GM18951 (cell line): ENCODE measurements at regions not wholly inside any gene's neighbourhood (a gene's known extent, or its start where the extent isn't known, plus 50 kb on each side); places are given as distances from the start of the nearest gene placed in this dataset.

Experiments used
- POLR2A ChIP-seq: IDR thresholded peaks from 4 replicates; pipeline ENCODE4 v1.6.1; 2011; ENCODE audit warnings: mild to moderate bottlenecking; ENCODE audit not compliant: insufficient read length, insufficient read depth; ENCODE audit errors: extremely low read depth
- in situ Hi-C: fragments of 300-500 bp; cut with MboI; formaldehyde crosslinking; loops from one replicate; pipeline ENCODE4 v1.12.0; 2022; ENCODE audit warnings: low sequenced_read_pairs, mixed read lengths, inconsistent platforms; ENCODE audit not compliant: unreplicated experiment

DNA sequence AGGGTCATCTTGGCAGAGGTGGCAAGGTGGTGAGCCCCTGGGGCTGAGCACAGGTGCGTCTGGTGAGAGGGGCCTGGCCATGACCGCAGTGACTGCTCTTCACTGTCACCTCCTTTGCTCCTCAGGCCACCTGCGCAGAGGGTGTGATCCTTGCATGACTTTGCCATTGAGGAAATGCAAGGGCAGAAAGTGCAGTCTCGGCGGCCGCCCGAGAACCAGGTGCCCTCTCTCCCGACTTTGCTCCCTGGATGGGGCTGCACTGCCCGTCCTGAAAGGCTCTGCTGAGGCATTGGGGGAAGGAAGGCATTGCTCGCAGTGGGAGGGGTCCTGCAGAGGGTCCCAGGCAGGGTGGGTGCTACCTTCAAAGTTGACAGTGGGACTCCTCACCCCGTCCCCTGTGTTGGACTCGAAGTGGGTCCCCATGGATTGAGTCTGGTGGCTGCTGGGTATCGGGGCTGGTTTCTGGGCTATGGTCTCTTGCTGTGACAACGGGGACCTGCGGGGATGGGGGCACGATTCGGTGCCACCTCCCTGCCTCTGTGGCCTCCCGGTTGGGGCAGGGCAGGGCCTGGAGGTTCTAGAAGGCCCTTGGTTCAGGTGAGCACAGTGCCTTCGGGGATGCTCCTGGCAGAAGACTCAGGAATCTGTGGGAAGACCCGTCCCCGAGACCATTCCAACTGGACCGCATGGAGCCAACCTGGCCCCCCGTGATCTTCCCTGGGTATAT, 1239.4 kb downstream of the BRD1 start:
- no peak for TF ChIP-seq POLR2A
- in situ Hi-C loops, result no loop called here

DNA sequence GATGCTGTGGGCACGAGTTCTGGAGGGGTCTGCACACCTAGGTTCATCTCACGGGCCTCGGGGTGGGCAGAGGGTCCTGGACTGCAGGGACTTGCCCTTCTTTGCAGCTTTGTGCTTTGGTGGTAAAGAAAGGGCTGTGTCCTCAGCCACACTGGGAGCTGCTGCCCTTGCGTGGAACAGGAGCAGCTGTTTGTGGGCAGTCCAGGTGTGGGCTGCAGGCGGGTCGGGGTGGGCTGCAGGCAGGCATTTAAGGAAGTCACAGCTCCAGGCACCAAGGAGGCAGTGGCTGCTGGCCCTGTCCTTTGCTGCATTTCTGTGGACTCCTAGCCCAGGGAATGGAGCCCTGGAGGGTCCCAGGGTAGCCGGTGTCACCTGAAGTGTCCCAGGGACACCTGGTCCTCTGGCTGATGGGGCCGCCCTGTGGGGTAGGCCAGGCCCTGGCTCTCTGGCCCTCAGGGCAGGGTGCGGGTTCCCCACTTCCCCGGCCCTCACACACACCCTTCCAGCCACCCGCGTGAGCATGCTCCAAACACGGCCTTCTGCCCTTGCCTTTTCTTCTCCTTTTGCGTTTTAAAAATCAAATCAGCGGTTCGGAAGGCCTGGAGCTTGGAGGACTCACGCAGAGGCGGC, 1240.3 kb downstream of the BRD1 start:
- in situ Hi-C loops, result no loop called here

DNA sequence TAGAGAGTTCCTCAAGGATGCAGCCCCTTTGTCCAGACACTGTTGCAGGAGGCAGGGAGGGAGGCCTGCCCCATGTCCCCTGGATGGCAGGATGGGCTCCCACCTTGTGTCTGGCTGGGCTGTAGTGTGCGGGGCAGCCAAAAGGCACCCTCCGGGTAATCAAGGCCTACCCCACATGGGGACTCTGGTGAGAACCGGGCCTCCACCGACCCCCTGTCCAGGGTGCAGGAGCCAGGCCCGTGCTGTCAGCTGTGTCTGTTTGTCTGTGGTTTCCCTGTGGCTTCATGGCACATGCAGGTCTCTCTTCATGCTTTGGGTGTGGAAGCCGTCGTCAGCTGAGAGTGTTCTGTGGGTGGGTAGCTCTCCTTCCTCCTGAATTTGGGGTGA, 1240.9 kb downstream of the BRD1 start:
- in situ Hi-C loops, result no loop called here
- TF ChIP-seq POLR2A, result no peak

More for the DNA sequence above, 1240.3 kb downstream of the BRD1 start:
- TF ChIP-seq POLR2A, result no peak

DNA sequence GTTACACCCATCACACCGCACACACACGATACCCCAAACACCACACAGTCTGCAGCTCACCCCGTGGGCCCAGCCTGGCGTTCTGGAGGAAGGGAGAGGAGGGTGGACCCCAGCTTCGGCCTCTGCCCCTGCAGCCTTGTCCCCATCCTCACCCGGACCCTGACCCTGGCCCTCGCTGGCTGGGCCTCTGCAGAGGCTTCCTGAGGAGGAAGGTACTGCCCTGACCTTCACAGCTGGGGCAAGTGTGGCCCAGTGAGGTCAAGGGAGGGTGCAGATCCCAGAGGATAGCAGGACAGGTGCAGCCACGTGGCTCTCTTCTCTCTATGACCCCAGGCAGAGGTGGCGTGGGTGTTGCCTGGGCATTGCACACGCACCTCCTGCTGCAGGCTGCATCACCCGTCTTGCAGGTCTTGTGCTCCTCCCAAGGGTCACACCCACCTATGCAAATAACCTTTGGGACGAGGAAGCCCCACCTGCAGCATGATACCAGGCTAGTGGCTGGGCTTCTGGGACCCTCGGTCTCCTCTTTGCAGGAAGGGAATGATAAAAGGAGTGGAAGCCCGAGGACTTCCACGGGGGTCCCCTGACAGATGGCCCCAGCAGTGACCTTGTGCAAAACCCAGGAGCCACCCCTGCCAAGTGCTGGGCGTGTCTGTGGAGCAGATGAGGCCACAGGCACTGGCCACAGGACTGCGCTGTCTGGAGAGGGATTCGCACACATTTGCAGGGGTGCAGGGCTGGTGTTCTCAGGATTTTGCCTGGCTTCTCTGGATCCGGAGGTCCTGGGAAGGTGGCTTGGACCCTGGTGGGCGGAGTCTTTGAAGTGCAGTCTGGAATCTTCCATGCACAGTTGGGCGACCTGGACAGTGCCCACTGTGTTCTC, 1241.5 kb downstream of the BRD1 start:
- in situ Hi-C loops, result no loop called here
- TF ChIP-seq POLR2A, result no peak

DNA sequence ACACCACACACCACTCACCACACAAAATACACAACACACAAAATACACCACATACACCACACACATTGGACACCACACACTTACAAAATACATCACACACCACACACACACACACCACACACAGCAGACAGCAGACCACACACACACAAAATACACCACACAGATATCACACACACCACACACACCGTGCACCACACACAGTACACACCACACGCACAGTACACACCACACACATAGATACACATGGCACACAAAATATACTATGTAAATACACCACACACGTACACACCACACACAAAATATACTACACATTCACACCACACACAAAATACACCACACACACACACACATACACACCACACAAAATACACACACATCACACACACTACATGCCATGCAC, 1243.5 kb downstream of the BRD1 start:
- no peak for TF ChIP-seq POLR2A
- in situ Hi-C loops, result no loop called here

DNA sequence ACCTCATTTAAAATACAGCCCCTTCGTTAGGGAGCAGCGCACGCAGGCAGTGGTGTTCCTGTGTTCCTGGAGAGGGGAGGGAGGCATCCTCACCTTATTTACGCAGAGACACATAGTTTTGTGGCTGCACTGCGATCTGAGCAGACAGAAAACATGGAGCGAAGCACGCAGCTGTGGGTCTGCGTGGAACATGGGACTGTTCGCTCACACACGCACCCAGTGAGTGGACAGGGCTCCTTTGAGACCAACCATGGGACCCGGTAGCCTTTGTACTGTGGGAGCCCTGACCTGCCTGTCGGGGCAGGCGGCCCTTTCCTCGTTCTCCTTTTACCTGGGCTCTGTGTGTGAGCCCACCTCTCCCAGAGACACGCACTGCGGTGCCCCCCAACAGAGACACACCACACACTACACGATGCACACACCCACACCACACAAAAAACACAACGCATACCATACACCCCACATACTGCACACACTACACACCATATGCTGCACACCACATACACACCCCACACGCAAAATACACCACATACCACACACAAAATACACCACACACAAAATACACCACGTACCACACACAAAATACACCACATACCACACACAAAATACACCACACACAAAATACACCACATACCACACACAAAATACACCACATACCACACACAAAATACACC, 1245.7 kb downstream of the BRD1 start:
- in situ Hi-C loops, result no loop called here
- no peak for TF ChIP-seq POLR2A

DNA sequence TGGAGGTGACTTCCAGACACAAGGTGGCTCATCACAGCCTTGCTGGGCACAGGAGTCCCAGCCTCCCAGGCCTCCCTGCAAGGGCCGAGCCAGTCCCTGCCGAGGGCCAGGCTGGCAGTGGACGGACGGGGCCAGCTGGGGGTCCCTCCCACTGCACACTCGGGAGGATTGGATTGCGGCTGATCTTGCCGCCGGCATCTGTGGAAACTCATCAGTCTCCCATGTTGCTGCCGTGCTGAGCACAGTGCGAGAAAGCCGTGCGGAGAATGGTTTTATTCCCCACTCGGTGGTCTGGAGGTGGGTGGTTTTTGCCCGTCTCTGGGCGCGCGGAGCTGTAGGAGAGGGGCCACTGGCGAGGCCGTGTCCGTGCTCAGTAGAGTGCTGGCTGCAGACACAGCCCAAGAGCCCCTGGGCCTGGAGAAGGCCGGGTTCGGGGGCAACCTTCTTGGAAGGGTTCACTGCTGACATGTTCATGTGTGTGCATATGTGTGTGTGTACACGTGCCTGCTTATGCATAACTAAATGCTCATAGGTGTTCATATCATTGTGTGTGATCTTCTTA, 1246.4 kb downstream of the BRD1 start:
- in situ Hi-C loops, result no loop called here
- TF ChIP-seq POLR2A, result no peak

DNA sequence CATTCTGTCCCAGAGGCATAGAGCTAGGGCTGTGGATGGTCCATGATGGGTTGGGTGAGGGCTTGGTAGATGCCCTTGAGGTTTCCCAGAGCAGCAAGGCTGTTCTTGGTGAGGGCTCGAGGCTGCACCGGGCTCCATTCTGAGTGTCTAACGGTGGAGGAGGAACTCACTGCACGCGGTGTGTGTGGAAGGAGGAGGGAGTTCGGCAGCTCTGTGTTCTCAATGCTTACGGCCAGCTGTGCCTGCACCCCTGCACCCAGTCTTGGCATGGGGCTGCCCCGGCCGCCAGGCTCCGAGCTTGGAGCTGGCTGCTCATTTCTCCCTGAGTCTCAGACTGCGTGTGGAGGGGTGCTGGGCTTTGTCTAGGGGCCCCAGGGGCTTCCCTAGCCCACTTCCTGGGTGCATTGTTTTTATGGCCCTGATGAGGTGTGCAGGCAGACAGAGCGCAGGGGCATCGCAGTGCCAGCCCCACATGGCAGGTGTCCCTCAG, 1247.1 kb downstream of the BRD1 start:
- no peak for TF ChIP-seq POLR2A
- in situ Hi-C loops, result no loop called here

DNA sequence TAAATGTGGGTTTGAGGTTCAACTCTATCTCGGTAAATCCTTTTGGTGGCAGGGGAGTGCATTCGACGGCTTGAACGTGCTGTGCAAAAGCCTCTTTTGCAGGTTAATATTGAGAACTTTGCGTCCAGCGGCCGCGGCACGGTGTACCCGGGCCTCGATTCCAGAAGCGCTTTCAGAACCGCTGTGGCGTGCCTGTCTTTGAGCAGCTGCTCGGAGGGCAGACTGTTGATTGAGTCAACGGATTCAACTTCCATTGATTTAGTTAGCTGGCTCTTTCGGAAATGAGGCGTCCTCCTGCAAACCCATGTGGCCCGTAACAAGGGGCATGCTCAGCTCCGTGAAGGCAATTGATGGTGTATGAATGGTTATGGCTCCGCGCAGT, 1247.8 kb downstream of the BRD1 start:
- no peak for TF ChIP-seq POLR2A
- in situ Hi-C loops, result no loop called here

DNA sequence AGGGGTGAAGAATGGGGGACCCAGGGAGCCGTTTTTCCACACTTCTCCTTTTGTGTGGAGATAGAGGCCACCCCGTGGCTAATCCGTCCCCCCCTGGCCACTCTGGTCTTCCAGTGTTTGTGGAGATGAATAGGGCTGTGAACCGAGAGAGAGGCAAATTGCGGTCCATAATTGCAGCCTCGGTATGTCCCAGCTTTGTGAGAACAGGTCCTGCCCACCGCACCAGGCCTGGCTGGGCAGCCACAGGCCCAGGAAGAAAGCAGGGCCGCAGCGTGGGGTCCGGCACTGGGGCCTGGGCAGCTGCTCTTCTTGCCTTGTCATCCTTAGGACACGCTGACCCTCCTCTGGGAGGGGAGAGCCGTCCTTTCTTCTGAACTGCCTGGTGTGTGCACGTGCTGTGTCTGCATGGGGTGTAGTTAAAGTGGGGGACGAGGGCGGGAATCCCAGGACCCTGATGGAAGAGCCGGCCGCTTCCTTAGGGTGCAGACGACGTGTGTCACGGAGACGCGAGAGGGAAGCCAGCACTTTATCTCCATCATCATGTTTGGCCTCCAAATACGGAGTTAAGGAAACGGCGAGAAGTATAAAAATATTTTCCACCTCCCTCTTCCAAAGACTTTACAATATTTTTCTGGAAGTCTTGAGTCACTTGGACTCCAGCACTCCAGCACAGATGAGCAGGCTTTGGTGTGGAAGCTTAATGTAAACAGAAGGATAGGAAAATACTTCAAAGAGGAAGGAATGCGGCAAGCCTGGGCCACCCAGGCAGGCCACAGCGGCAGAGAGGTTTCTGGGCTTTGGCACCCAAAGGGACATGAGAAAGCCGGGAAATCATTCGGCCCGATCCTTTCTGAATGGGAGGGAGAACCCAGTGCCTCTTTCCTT, 1248.4 kb downstream of the BRD1 start:
- in situ Hi-C loops, result no loop called here
- TF ChIP-seq POLR2A, result no peak

DNA sequence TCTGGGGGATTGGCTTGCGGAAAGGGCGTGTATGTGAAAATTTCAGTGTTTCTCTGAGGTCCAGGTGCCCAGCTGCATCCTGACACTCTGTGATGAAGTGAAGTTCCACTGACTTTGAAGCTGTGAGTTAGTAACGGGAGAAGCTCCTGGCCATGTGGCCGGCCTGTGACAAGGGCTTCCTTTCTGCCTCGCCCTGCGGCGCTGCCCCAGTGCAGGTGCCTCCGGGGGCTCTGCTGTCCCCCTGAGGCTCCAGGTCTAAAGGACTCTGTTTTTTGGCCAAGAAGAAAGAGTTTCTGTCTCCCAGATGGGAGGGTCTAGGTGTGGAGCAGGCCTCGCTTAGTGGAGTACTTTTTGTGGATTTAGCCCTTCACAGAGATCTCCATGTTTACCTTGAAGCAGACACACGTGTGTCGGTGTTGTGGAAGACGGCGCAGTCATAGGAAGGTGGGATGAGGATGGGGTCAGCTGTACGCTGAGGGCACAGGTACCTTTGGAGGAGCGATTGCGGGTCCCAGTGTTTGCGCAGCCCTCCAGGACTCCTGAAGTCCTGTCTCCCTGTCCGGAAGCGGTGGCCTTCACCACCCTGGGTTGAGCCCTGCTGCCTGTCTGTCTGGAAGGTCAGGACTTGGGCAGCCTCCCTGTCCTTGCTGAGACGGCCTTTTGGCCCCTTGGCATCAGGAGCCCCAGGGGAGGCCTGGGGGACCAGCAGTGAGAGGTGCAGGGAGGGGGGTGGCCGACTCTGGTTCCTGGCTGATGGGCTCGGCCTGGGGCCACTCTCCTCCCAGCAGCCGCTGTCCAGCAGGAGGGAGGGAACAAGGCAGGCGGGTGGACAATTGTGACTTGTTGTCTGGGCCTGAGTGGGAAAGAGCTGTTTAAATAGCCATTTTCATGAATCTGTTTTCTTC, 1249.3 kb downstream of the BRD1 start:
- in situ Hi-C loops, result no loop called here

More for the DNA sequence above, 1249.3 kb downstream of the BRD1 start:
- no peak for TF ChIP-seq POLR2A
